ENCODE measurements at regions not wholly inside any gene's neighbourhood (a gene's known extent, or its start where the extent isn't known, plus 50 kb on each side); places are given as distances from the start of the nearest gene placed in this dataset.

GRCh38 chr11:112366012-112366411 lies 105.4 kb upstream of the PLET1 start:
- no peak overlapping the region for H3K4me3 ChIP-seq (ENCODE audit: low read depth, low read length)
- no peak for TF ChIP-seq CTCF (IDR thresholded peaks at IDR 0.05; ENCODE audit: borderline replicate concordance, insufficient read depth, low read depth, low read length)

DNA sequence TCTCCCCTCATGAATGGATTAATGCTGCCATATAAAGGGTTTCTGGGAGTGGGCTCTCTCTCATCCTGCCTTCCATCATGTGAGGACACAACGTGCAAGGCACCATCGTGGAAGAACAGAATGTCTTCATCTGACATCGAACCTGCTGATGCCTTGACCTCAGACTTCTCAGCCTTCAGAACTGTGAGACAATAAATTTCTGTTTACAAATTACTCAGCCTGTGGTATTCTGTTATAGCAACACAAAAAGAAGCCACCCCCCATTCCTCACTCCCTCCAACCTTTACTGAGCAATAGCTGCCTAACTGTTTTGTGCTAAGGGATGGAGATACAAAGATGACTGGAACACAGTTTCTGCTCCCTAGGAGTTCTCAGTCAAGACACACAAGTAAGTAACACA lies 106.1 kb upstream of the PLET1 start:
- no peak overlapping the region for H3K4me3 ChIP-seq (ENCODE audit: low read depth, low read length)
- no peak for TF ChIP-seq CTCF (IDR thresholded peaks at IDR 0.05; ENCODE audit: borderline replicate concordance, insufficient read depth, low read depth, low read length)

DNA sequence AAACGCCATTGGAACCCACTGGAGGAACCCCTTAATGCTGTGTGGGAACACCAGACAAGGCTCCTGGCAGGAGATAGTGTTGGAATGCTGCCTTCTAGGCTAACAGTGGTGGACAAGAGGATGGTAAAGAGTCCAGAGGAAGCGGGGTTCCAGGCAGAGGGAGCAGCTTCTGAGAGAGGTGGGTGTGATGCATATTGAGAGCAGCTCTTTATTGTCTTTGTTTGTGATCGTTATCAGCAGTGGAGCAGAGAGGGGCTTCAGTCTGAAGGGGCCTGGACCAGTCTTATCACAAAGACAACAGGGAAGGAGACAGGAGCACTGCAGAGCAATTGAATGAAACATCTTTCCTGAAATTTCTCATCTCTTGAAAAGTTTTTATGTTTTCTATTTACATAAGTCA lies 106.8 kb upstream of the PLET1 start:
- no peak overlapping the region for H3K4me3 ChIP-seq (ENCODE audit: low read depth, low read length)
- no peak for TF ChIP-seq CTCF (IDR thresholded peaks at IDR 0.05; ENCODE audit: borderline replicate concordance, insufficient read depth, low read depth, low read length)

GRCh38 chr11:112367895-112368294 lies 107.2 kb upstream of the PLET1 start:
- TF ChIP-seq CTCF (IDR thresholded peaks at IDR 0.05; ENCODE audit: borderline replicate concordance, insufficient read depth, low read depth, low read length): no peak

GRCh38 chr11:112368381-112368780 lies 107.7 kb upstream of the PLET1 start:
- TF ChIP-seq CTCF (IDR thresholded peaks at IDR 0.05; ENCODE audit: borderline replicate concordance, insufficient read depth, low read depth, low read length): no peak
- no peak overlapping the region for H3K4me3 ChIP-seq (ENCODE audit: low read depth, low read length)

More at GRCh38 chr11:112367895-112368294, 107.2 kb upstream of the PLET1 start:
- no peak overlapping the region for H3K4me3 ChIP-seq (ENCODE audit: low read depth, low read length)

DNA sequence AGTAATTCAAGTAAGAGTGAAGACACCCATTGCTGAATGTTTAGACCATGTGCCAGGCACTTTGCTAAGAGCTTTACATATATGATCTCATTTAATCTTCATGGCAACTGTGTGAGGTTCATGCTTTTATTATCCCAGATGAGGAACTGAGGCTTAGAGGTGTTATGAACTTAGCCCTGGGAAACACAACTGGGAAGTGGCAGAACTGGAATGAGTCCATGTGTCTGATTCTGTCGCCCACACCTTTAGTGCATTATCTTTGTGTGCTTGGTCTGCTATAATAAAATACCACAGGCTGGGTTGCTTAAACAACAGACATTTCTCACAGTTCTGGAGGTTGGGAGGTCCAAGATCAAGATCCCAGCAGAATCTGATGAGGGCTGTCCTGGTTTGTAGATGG lies 108.7 kb upstream of the PLET1 start:
- no peak for TF ChIP-seq CTCF (IDR thresholded peaks at IDR 0.05; ENCODE audit: borderline replicate concordance, insufficient read depth, low read depth, low read length)
- no peak overlapping the region for H3K4me3 ChIP-seq (ENCODE audit: low read depth, low read length)

DNA sequence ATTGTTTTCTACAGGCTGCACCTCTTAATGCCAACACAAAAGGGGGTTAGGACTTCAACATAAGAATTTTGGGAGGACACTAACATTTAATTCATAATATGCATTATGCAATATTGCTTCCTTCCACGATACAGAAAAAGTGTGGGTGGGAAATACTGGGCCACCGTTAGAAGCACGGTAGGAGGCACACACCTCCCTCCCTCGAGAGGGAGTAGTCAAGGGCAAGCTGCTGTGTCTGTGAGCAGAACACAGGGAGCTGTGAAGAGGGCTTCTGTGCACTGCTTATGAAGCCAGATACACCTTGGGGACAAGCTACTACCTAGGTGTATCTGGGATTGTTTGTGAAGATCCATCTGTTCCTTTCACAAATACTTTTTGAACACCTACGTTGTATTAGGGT lies 109.3 kb upstream of the PLET1 start:
- H3K4me3 ChIP-seq (ENCODE audit: low read depth, low read length): no peak overlapping the region
- TF ChIP-seq CTCF (IDR thresholded peaks at IDR 0.05; ENCODE audit: borderline replicate concordance, insufficient read depth, low read depth, low read length): no peak
